ENCODE measurements at regions not wholly inside any gene's neighbourhood (a gene's known extent, or its start where the extent isn't known, plus 50 kb on each side); places are given as distances from the start of the nearest gene placed in this dataset.

DNA sequence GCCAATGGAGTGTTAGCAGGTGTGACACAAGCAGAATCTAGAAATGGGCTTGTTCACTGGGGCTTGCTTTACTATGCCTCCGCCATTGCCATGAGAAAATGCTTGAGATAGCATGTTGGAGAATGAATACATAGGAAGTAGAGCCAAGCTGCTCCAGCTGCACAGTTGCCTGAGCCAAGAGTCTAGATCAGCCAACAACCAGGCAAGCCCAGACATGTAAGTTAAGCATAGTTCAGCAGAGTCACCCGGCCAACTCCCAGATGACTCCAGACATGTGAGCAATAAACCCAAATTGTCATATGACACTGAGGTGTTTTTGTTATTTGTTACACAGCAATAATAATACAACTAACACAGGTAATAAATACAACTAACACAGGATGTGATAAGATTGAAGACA, 167.9 kb downstream of the HAO1 start:
- TF ChIP-seq, protein P1, sequence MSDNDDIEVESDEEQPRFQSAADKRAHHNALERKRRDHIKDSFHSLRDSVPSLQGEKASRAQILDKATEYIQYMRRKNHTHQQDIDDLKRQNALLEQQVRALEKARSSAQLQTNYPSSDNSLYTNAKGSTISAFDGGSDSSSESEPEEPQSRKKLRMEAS (IDR thresholded peaks at IDR 0.05) = no peak
- TF ChIP-seq YY1 (IDR thresholded peaks at IDR 0.05; ENCODE audit: low read depth) (no peak), TEAD4 (IDR thresholded peaks at IDR 0.05) (no peak), ZBTB7A (IDR thresholded peaks at IDR 0.05; ENCODE audit: low read depth) (no peak), EP300 (IDR thresholded peaks at IDR 0.05; ENCODE audit: borderline replicate concordance) (no peak), RAD21 (IDR thresholded peaks at IDR 0.05; ENCODE audit: low read depth) (no peak), TAF1 (IDR thresholded peaks at IDR 0.05; ENCODE audit: low read depth) (no peak), CEBPB (IDR thresholded peaks at IDR 0.05) (no peak)
- TF ChIP-seq, protein P2, sequence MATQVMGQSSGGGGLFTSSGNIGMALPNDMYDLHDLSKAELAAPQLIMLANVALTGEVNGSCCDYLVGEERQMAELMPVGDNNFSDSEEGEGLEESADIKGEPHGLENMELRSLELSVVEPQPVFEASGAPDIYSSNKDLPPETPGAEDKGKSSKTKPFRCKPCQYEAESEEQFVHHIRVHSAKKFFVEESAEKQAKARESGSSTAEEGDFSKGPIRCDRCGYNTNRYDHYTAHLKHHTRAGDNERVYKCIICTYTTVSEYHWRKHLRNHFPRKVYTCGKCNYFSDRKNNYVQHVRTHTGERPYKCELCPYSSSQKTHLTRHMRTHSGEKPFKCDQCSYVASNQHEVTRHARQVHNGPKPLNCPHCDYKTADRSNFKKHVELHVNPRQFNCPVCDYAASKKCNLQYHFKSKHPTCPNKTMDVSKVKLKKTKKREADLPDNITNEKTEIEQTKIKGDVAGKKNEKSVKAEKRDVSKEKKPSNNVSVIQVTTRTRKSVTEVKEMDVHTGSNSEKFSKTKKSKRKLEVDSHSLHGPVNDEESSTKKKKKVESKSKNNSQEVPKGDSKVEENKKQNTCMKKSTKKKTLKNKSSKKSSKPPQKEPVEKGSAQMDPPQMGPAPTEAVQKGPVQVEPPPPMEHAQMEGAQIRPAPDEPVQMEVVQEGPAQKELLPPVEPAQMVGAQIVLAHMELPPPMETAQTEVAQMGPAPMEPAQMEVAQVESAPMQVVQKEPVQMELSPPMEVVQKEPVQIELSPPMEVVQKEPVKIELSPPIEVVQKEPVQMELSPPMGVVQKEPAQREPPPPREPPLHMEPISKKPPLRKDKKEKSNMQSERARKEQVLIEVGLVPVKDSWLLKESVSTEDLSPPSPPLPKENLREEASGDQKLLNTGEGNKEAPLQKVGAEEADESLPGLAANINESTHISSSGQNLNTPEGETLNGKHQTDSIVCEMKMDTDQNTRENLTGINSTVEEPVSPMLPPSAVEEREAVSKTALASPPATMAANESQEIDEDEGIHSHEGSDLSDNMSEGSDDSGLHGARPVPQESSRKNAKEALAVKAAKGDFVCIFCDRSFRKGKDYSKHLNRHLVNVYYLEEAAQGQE (IDR thresholded peaks at IDR 0.05; ENCODE audit: low read depth) = no peak
